Transverse colon (tissue), 4 donors: ENCODE measurements at regions not wholly inside any gene's neighbourhood (a gene's known extent, or its start where the extent isn't known, plus 50 kb on each side); places are given as distances from the start of the nearest gene placed in this dataset.

ENCODE experiments used
- DNase-seq: peaks from one replicate; pipeline ENCODE4 v3.0.0-alpha.2; 2019
- H3K27ac ChIP-seq, 4 donors: fragments of 200-600 bp; sonication (generic); 2 replicates each; pipeline ENCODE4 v1.5.1; 2016 to 2018; ENCODE audit warnings: inconsistent platforms in 4 of 4
- H3K27me3 ChIP-seq: fragments of 200-600 bp; sonication (generic); 2 replicates; pipeline ENCODE4 v1.5.1; 2017; ENCODE audit warnings: inconsistent platforms
- H3K36me3 ChIP-seq, 4 donors: fragments of 200-600 bp; sonication (generic); 2 replicates each; pipeline ENCODE4 v1.5.1; 2017 to 2019; ENCODE audit warnings: inconsistent platforms in 4 of 4
- H3K4me1 ChIP-seq, 4 donors: fragments of 200-600 bp; sonication (generic); 2 replicates each; pipeline ENCODE4 v1.5.1; 2017 to 2020; ENCODE audit warnings: inconsistent platforms in 4 of 4
- H3K4me3 ChIP-seq, 4 donors: fragments of 200-600 bp; sonication (generic); 1 replicate in 1 of 4; 2 replicates in 3 of 4; pipeline versions ENCODE4 v1.5.1 to v1.6.1; 2017 to 2019; ENCODE audit warnings: inconsistent platforms in 4 of 4
- H3K9me3 ChIP-seq, 2 donors: fragments of 200-600 bp; sonication (generic); 2 replicates each; pipeline ENCODE4 v1.5.1; 2017 to 2019; ENCODE audit warnings: inconsistent platforms in 2 of 2
- CTCF ChIP-seq, 5 experiments: fragments of 200-600 bp in 3 of 5; fragments of 450-650 bp in 2 of 5; sonication (generic) in 3 of 5; IDR thresholded peaks; 1 replicate in 2 of 5; 2 replicates in 3 of 5; pipeline ENCODE4 v1.5.1; 2016 to 2017; ENCODE audit warnings: antibody characterized with exemption in 5 of 5, inconsistent platforms in 3 of 5, mild to moderate bottlenecking in 2 of 5, moderate library complexity in 1 of 5
- EP300 ChIP-seq: sonication (generic); formaldehyde crosslinking; IDR thresholded peaks from one replicate; pipeline ENCODE4 v1.6.1; 2017; ENCODE audit warnings: antibody characterized with exemption, low read depth
- POLR2A ChIP-seq: fragments of 450-650 bp; IDR thresholded peaks from one replicate; pipeline ENCODE4 v1.6.1; 2016; ENCODE audit warnings: antibody characterized with exemption, mild to moderate bottlenecking, moderate library complexity
- POLR2AphosphoS5 ChIP-seq, 3 donors: sonication (generic); formaldehyde crosslinking; IDR thresholded peaks; one replicate each; pipeline ENCODE4 v1.6.1; 2016; ENCODE audit warnings: antibody characterized with exemption in 3 of 3
- WGBS, 2 donors: methylation state at CpG; one replicate each; pipeline ENCODE4 v1.1.5; 2018; ENCODE audit warnings: low coverage in 1 of 2; 5-methylcytosine and 5-hydroxymethylcytosine counted together
- in situ Hi-C, 4 donors: fragments of 200-750 bp; cut with MboI; loops; one replicate each; pipeline versions ENCODE4 v1.15.0 to v1.15.1; 2017; ENCODE audit warnings: low sequenced_read_pairs in 3 of 4, low pct_ligation_motif_present in 1 of 4, low pct_unique_long_range_greater_than_20kb in 1 of 4
- intact Hi-C: fragments of 100-400 bp; cut with DNase I; formaldehyde crosslinking; loops from one replicate; pipeline ENCODE4 v1.15.1; 2023; ENCODE audit warnings: low total_unique reads

DNA sequence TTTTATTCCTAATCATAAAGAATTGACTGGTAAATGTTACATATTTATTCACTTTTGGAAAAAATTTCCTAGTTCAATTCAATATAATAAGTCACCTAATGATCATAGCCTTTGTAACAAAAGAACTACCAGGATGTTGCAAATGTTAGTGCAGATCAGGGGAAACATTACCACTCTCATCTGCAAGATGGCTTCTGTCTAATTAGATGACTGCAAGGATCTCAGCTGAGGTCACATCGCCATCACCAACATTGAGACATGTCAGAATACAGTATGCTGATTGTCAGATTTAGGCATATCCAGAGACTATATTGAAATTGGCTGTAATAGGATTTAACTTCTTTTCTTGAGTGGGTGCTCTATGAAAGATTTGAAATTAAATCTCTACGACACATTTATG, 431.4 kb upstream of the AGTR1 start:
- Histone ChIP-seq H3K36me3 (no peaks in the 10 kb centered on the region), H3K9me3 (no peaks in the 10 kb centered on the region), H3K4me1 (no peaks in the 10 kb centered on the region), H3K27me3 (no peaks in the 10 kb centered on the region), H3K4me3 (no peak overlapping the region), H3K27ac (no peak overlapping the region)
- no peak for TF ChIP-seq POLR2A
- no peak for TF ChIP-seq CTCF (IDR thresholded peaks at IDR 0.05)
- no peak for TF ChIP-seq POLR2AphosphoS5 (IDR thresholded peaks at IDR 0.05)
- TF ChIP-seq EP300, result no peak
- in situ Hi-C loops (no loop called here), intact Hi-C loops (no loop called here)
- WGBS, 2 donors, result 85 to 92% methylated on average over 2 of the region's 2 CpGs
- DNase-seq, result no peak

- Histone ChIP-seq H3K9me3 (no peaks in the 10 kb centered on the region), H3K27ac (no peak overlapping the region), H3K4me3 (no peak overlapping the region), H3K4me1 (no peaks in the 10 kb centered on the region), H3K27me3 (no peaks in the 10 kb centered on the region), H3K36me3 (no peaks in the 10 kb centered on the region)
- in situ Hi-C loops, result no loop called here
- intact Hi-C loops, result no loop called here
- no peak for TF ChIP-seq POLR2A
- no peak for TF ChIP-seq EP300
- no peak for TF ChIP-seq POLR2AphosphoS5 (IDR thresholded peaks at IDR 0.05)
- no peak for TF ChIP-seq CTCF (IDR thresholded peaks at IDR 0.05)
- no peak for DNase-seq
Observed at GRCh38 chr3:148269816-148270215, 427.9 kb upstream of the AGTR1 start.

- DNase-seq, result no peak
- no peak overlapping the region for H3K4me3 ChIP-seq
Observed at GRCh38 chr3:148280623-148281242, 417.0 kb upstream of the AGTR1 start.

DNA sequence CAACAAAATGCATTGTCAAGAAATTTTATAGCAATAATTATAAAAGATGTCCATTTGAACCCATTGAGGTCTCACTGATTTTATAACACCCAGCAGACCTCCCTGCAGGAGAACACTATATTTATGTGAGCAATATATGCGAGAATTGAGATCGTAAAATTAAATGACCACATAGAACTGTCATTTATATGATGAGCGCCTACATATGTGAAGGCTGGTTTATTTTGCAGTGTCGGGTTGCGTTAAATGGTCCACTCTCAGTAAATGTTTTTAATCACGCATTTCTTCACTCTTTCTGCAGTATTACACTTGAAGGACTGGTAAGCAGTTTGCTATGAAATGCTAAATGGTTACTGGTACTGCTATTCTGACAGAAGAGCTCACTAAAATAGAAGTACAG, 408.5 kb upstream of the AGTR1 start:
- intact Hi-C loops, result no loop called here
- no peaks in the 10 kb centered on the region for H3K36me3 ChIP-seq
- DNase-seq, result no peak
- 49 to 56% methylated on average over 6 of the region's 6 CpGs for WGBS, 2 donors
- no peak for TF ChIP-seq POLR2AphosphoS5 (IDR thresholded peaks at IDR 0.05)
- TF ChIP-seq EP300, result no peak
- no peak for TF ChIP-seq POLR2A
- TF ChIP-seq CTCF (IDR thresholded peaks at IDR 0.05), result no peak
- no peak overlapping the region for H3K4me3 ChIP-seq
- no peaks in the 10 kb centered on the region for H3K9me3 ChIP-seq
- in situ Hi-C loops, result no loop called here
- no peaks in the 10 kb centered on the region for H3K27me3 ChIP-seq
- H3K4me1 ChIP-seq, result no peaks in the 10 kb centered on the region
- no peak overlapping the region for H3K27ac ChIP-seq

More at GRCh38 chr3:148280623-148281242, 417.0 kb upstream of the AGTR1 start:
- in situ Hi-C loops (no loop called here), intact Hi-C loops (no loop called here)
- WGBS, 2 donors, result 95% methylated on average over 29 of the region's 38 CpGs; no CpG with 5 or more reads in 1 of the 2 donors
- Histone ChIP-seq H3K36me3 (no peaks in the 10 kb centered on the region), H3K27me3 (no peaks in the 10 kb centered on the region), H3K9me3 (no peaks in the 10 kb centered on the region), H3K4me1 (no peaks in the 10 kb centered on the region), H3K27ac (no peak overlapping the region)
- no peak for TF ChIP-seq POLR2AphosphoS5 (IDR thresholded peaks at IDR 0.05)
- TF ChIP-seq EP300, result no peak
- TF ChIP-seq POLR2A, result no peak
- TF ChIP-seq CTCF (IDR thresholded peaks at IDR 0.05), result no peak
